ENCODE measurements at regions not wholly inside any gene's neighbourhood (a gene's known extent, or its start where the extent isn't known, plus 50 kb on each side); places are given as distances from the start of the nearest gene placed in this dataset.

GRCh38 chr5:61991866-61992265 is 314.1 kb upstream of the KIF2A start:
- no peak for TF ChIP-seq TCF4 (CRISPR knock-in tag; IDR thresholded peaks at IDR 0.05; ENCODE audit: borderline replicate concordance)
- TF ChIP-seq ZNF565 (CRISPR knock-in tag; conservative IDR thresholded peaks at IDR 0.05; ENCODE audit: low read depth): no peak
- TF ChIP-seq PATZ1 (CRISPR knock-in tag; IDR thresholded peaks at IDR 0.05; ENCODE audit: borderline replicate concordance): no peak
- TF ChIP-seq ESRRG (CRISPR knock-in tag; IDR thresholded peaks at IDR 0.05): no peak
- TF ChIP-seq CREB5 (CRISPR knock-in tag; IDR thresholded peaks at IDR 0.05; ENCODE audit: low read depth): no peak
- TF ChIP-seq ARNTL (CRISPR knock-in tag; IDR thresholded peaks at IDR 0.05; ENCODE audit: borderline replicate concordance, low read depth): no peak
- no peak for TF ChIP-seq RARB (CRISPR knock-in tag; IDR thresholded peaks at IDR 0.05)
- no peak for TF ChIP-seq BACH2 (CRISPR knock-in tag; IDR thresholded peaks at IDR 0.05; ENCODE audit: borderline replicate concordance)
- TF ChIP-seq PPARA (CRISPR knock-in tag; IDR thresholded peaks at IDR 0.05; ENCODE audit: borderline replicate concordance): no peak
- no peak for TF ChIP-seq ZNF70 (CRISPR knock-in tag; IDR thresholded peaks at IDR 0.05)
- TF ChIP-seq SNAI2 (CRISPR knock-in tag; IDR thresholded peaks at IDR 0.05): no peak
- no peak for TF ChIP-seq GLIS3 (CRISPR knock-in tag; IDR thresholded peaks at IDR 0.05)
- TF ChIP-seq POU6F1 (CRISPR knock-in tag; IDR thresholded peaks at IDR 0.05; ENCODE audit: borderline replicate concordance, low read depth): no peak
